GM21367 (cell line): ENCODE measurements at regions not wholly inside any gene's neighbourhood (a gene's known extent, or its start where the extent isn't known, plus 50 kb on each side); places are given as distances from the start of the nearest gene placed in this dataset.

Experiments used
- ATAC-seq: cut with Tn5 transposase; IDR thresholded peaks from one replicate; pipeline ENCODE4 v1.9.1; 2021; ENCODE audit not compliant: unreplicated experiment

DNA sequence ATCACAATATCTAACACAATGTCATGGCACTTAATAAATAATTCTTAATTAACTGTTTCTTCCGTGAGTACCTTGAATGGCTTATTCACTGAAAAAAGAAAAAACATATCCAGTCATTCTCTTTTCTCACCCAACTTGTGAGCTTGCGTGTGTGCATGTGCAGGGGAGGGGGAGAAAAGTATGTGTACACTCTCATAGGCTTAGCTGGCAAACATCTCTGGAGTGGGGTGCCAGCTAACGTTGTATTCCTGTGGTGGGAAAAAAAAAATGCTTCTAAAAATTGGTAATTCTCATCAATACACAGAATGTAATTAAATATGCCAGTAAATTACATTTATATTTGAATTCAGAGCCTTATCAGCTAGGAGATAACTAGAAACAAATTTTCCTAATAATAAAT lies 291.9 kb upstream of the NOX3 start:
- ATAC-seq: no peak

DNA sequence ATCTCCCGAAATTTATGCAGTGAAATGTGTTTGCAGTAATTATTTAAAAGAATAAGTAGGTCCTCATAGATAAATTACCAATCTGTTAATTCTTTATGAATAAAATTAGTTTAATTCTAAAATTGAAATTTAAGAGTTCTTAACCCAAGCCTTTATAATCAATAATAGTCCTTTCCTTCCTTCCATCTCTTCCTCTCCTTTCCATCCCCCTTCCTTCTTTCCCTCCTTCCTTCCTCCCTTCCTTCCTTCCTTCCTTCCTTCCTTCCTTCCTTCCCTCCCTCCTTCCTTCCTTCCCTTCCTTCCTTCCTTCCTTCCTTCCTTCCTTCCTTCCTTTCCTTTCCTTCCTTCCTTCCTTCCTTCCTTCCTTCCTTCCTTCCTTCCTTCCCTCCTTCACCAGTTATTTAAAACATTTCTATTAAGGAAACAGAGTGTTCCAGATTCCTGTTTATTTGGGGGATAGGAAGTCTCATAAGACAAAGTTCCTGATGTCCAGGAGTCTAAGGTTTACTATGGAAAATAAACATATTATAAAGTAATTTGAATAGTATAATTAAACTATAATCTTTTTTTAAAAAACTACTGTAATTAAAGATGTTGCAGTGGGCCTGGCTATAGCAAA lies 285.3 kb upstream of the NOX3 start:
- ATAC-seq: no peak

DNA sequence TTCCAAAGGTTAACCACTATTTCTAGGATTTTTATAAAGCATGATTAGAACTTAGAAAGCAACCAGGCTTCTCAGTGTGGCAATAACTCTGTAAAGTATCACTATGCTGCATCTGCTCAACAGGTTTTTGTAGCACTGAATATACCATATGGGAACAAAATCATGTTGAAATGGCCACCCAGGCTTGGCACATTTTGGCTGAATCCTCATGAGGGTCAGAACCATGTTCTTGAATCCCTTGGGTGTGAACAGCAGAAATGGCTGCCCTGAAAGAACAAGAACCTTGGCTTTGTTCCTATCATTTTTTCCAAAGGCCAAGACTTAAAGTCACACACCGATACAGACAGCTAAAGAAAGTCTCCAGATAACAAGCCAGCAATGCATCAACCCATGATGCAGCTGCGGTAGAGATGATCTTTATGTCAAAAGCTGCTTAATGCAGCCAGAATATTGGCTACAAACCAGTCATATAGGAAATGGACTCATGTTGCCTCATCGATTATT lies 283.0 kb upstream of the NOX3 start:
- no peak for ATAC-seq

DNA sequence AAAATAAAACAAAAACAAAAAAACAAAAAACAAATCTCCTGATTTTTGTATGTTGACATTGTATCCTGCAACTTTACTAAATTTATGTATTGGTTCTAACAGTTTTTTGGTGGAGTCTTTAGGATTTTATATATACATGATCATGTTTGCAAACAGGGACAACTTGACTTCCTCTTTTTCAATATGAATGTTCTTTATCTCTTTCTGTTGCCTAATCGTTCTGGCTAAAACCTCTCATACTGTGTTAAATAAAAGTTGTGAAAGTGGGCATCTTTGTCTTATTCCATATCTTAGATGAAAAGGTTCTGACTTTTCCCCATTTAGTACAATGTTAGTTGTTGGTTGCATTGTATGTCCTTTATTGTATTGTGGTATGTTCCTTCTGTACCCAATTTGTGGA lies 261.7 kb upstream of the NOX3 start:
- ATAC-seq: no peak

DNA sequence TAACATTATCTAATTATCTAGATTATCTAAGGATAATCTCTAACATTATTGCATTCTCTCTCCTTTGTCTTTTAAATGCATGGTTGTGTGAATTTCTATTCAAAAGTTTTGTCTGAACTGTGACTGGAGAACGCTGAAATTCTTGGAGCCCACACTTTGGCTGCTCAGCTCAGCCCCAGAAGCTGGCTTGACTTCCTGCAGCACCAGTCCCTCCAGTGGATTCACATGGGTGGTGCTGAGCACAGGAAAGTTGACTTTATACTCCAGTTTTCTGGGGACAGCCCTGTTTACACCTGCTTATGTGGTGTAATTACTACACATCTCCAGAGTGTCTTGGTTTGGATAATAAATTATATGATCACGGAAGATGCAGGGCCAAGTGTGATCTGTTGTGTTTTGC lies 255.1 kb upstream of the NOX3 start:
- ATAC-seq: no peak

DNA sequence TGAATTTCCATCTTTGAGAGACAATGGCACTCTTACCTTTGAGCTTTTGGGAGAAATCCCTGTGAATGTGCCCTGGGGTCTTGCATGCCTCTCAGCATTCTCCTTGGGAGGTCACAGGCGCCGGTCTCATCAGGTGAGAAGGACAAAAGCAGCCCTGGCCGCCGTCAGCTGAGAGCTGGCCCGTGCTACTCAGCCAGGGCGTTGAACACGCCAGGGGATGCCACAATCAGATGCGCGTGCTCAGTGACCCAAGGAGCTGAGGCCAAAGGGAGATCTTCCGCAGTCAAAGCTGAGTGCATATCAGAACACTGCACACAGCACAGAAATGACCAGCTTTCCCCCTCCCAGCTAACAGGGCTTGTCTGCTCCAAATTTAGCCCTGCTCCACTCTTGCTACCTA lies 253.6 kb upstream of the NOX3 start:
- ATAC-seq: no peak

DNA sequence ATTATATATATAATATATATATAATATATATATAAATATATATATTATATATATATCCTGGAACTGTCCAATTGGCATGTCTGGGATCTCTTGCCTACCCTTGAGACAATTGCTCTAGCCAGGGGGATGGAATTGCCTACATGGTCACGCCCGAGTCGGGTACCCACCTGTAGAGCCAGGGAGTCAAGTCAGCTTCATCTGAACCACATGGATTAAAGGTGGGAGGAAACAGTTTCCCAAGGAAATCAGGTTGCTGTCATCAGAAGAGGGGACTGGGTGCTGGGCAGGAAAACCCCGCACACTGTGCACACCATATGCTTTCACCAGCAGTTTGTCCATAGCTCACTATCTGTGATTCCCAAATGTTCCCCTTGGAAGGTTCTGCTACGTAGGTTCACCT lies 252.5 kb upstream of the NOX3 start:
- ATAC-seq: no peak

DNA sequence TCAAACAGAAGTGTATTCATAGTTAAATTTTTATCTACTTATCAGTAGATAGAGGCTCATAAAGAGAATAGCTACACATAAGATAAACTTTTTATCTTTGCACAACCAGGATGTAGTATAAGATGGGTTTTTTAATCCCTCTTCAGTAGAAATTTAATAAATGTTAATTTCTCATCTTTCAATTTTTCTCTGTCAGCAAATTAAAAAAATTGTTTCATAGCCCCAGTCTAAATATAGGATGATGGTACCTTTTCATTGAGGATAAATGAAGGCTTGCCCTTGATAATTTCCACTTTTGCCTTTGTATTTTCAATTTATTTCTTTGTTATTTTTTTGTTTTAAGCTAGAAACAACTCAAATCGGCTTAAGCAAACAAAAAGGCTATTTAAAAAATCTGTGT lies 251.2 kb upstream of the NOX3 start:
- ATAC-seq: no peak

DNA sequence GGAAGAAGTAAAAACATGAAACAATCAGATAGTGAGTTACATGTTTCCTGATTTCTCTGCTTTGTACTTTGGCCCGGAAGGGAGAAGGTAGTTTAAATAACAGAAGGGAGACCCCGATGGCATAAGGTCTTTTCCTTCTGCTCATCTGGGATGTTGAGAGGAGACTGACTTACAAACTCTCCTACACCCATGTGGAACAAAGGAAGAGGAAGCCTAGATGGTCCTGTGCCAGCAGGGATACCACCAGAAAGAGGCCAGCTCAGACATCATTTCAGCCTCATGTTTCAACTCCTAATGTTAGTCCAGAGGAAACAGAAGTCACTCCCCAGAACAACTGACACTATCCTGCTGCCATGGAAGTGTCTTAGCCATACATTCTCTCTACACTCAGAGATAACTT lies 250.7 kb upstream of the NOX3 start:
- ATAC-seq: no peak

DNA sequence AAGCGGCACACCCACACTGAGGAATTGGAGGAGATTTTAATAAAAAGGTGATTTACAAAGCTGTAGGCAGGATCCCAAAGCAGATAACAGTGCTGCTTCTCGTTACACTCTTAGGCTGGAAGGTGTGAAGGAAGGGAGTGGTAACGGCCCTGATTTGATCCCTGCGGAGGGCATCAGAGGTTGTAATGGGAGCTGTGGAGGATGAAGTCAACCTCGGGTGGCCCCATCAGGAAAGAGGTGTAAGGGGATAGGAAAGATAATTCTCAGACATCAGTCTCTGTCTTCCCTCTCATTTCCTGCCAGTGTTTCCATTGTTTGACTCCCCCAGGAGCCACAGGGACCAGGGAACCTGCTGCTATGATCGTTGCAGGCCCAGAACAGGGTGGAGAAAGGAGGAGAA lies 245.7 kb upstream of the NOX3 start:
- ATAC-seq: no peak

DNA sequence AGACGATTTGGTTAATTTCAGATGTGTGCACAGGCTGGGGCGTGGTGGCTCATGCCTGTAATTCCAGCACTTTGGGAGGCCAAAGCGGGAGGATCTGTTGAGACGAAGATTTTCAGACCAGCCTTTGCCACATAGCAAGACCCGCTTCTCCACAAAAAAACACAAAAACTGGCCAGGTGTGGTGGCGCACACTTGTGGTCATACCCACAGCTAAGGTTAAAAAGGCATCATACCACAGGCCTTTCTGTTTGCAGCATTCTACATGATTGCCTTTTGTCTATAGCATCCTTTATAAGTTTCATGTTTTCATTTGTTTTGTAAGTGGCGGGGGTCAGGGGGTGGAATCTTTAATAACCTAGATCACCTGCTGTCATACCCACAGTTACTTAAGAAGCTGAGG lies 239.9 kb upstream of the NOX3 start:
- ATAC-seq: no peak

DNA sequence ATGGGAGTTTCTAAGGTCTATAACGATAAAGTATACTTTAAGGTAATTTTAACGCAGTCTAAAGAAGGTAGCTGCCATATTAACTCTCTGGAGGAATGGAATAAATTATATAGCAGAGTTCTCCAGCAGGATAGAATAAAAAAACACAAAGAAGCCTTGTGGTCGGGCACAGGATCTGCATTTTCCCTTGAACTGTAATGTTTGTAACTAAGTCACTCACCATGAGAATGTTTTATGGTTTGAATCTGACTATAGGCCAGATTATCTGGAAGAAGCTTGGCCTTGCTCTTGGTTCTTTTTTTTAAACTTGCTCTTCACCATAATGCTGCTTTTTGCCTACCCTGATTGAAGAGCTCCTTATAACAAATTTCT lies 238.8 kb upstream of the NOX3 start:
- ATAC-seq: no peak

DNA sequence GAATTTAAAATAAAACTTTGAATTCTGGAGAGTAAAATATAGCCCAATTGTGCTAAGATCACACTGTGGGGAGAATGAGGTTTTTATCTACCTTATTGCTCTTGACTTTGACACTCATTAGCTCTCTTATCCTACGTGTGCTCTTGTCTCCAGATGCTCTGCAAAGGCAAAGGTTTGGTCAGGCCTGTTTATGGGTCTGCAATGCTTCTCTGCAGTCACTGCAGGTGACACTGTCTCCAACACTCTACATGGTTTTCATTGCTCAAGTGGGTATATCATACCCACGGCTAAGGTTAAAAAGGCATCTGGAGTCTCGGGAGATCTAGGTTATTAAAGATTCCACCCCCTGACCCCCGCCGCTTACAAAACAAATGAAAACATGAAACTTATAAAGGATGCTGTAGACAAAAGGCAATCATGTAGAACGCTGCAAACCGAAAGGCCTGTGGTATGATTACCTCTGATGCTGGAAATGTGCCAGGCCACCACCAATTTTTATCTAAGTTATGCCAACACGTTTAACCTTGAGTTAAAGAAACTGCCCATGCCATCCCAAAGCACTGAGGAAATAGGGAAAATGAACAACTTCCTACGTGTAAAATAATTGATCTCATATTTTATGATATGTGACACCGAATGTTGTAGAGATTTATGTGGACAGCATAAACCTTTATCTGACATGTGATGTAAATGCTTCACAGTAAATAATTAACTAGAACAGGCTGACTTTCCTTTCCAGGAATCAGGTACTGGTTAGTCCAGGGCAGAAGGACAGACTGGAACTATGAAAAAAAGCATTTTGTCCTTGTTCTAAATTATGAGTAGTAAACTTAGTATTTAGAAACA lies 238.2 kb upstream of the NOX3 start:
- ATAC-seq: no peak

DNA sequence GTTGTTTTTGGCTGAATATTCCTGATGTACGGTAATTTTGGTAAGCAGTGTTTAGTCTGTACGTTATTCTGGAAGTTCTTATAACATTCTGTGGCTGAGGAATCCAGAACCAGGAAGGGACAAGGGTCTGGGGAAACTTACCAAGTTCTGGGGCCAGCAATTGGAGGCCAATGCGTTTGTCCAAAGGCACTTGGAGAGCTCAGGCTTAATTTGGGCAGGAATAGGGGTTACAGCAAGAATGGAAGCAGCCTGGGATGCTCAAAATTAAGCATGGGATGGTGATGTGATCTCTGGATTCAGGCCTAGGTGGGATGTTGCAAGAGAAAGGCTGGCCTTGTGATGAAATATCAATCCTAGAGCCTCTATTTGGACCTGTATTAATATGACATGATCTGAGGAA lies 235.2 kb upstream of the NOX3 start:
- ATAC-seq: no peak

DNA sequence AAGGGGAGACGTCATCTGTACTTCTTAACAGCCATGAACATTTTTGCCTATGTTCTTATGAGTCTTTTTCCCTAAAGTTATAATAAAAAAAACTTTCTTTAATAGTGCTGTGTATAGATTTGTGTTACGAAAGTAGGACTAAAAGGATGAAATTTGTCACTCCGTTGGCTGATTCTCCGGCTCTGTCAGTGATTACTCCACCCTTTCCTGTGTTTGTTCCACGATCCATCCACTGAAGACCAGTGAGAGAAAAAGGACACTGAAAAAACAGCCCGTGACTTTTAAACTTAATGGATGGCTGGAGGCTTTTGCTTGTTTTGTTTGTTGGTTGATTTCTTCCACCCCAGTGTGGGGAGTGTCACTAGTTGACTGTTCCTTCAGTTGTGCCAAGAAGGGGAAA lies 232.0 kb upstream of the NOX3 start:
- ATAC-seq: no peak

DNA sequence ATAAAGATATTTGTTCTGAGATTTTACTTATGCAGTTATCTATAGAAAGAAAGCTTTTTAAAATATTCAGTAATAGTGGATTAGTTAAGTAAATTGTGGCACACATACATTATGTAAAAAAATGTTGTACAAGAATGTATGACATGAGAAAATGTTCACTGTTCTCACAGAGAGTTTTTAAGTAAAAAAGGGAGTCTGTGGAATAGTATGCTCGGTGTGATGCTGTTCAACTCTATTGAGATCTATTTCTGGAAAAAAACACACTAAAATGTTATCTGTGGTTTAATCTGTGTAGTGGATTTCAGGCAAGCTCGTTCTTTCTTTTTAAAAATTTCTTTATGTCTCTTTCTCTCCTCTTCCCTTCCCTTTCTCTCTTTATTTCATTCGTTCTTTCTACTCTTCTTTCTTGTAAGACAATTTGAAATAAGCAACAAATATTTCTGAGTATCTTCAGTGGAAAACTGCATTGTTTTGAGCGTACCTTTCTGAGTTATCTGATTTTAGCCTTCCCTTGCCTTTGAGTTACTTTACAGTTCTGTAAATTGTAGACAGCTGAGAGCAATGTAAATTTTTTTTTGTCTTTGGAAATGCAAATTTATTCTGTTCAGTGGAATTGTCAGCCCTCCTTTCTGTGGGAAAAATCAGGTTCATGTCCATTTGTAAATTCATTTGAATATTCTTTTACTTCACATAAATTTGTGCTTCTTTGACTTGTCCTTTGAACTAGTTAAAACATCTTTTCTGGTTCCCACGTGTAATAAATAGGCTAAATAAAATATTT lies 229.0 kb upstream of the NOX3 start:
- ATAC-seq: no peak

DNA sequence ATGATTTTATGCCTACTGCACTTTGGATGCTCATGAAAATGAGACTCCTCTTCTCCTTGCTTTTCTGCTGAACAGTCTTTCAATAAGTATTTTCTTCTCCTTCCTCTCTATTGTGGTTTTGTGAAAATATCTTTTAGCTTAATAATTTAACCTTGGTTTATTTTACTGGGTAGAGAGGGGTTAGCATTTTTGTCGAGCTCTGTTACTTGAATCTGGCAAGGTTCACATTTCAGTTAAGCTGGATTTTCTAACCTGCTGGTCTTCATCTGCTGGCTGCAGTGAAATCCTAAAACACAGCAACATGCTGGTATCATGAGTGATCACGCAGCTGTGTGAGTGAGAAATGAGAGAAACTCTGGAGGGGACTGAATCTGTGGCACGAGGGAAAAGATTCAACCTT lies 222.7 kb upstream of the NOX3 start:
- ATAC-seq: no peak

DNA sequence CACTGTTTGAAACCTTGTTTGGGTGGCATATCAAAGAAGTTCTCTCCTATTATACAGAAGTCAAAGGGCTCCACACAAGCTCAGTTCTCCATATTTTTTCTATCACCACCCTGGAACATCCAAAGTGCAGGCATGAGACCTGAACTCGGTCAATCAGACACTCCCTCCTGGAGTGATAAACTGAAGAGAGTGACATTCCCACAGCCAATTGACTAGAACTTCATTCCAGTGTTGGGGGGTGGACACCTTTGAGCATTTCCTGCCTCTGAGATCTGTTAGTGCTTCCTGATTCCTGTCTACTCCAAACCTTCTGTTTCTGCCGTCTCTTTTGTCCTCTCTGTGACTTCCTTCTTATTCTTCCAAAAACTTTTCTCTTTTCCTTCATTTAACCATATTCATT lies 220.7 kb upstream of the NOX3 start:
- ATAC-seq: no peak

DNA sequence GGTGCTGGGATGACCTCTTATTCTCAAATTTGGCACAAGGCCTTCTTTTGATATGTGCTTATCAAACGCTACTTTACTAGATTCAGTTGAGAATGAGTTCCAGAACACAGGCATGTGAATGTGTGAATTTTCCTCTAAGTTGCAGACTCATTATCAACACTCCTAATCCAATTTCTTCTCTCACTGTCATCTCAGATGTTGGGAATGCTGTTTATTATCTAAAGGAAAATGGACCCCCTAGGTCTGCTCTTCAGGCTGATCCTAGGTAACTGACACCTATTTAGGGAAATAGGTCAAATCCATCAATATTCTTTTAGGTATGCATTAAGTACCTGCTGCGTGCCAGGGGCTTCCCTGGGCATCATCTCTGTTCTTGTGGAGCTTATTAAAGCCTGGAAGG lies 215.0 kb upstream of the NOX3 start:
- ATAC-seq: no peak

DNA sequence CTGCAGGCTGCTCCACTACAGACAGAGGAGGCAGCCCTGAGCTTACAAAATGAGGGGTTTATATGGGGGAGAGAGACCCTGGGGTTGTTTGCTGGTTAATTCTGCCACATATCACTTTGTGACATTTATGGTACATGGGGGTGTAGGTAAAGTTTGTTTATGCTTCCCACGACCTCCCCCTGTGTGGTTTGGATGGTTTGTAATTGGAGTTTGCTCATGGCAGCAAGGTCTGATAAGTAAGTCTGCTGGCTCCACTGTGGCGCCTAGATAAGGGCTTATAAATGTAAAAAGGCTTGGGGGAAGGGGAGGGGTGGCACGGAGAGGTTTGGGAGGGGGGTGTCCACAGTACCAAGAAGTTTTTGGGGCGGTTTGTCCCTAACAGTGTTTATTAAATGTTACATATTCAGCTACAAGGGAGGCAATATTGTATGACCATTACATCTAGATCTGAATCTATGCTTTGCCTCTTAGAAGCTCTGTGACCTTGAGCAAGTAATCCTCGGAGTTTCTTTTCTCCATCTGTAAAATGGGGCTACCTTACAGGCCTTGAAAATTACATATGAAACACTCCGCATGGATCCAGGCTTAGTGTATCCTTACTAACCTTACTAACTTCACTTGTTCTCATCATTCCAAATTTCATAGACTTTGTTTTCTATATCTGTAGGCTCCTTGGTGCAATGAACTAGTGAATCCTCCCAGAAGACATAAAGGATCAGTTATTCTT lies 204.8 kb upstream of the NOX3 start:
- no peak for ATAC-seq

DNA sequence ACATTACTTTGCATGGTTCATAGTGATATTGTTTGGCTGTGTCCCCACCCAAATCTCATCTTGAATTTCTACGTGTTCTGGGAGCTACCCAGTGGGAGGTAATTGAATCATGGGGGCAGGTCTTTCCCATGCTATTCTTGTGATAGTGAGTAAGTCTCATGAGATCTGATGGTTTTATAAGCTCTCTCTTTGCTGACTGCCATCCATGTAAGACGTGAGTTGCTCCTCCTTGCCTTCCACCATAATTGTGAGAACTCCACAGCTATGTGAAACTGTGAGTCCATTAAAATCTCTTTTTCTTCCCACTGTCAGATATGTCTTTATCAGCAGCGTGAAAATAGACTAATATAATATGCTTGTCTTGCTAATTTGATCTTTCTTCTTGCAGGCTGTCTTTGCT lies 200.4 kb upstream of the NOX3 start:
- ATAC-seq: no peak
